Endothelial cell of umbilical vein (primary cell): ENCODE measurements at regions not wholly inside any gene's neighbourhood (a gene's known extent, or its start where the extent isn't known, plus 50 kb on each side); places are given as distances from the start of the nearest gene placed in this dataset.

Source experiments
- CTCF ChIP-seq, 2 donors: IDR thresholded peaks; 1 replicate in 1 of 2; 2 replicates in 1 of 2; pipeline ENCODE4 v1.5.1; 2011; ENCODE audit warnings: low read length in 2 of 2, mild to moderate bottlenecking in 2 of 2, moderate library complexity in 2 of 2, control low read depth in 1 of 2, inconsistent platforms in 1 of 2, low read depth in 1 of 2; ENCODE audit not compliant: insufficient read depth in 1 of 2; ENCODE audit errors: extremely low read depth in 1 of 2
- EZH2 ChIP-seq: IDR thresholded peaks from 2 replicates; pipeline ENCODE4 v1.6.1; 2012; ENCODE audit warnings: borderline replicate concordance, low read depth, mild to moderate bottlenecking, moderate library complexity, low read length, inconsistent platforms; ENCODE audit not compliant: severe bottlenecking
- FOS ChIP-seq: IDR thresholded peaks from 2 replicates; pipeline ENCODE4 v1.6.1; 2011; ENCODE audit warnings: mild to moderate bottlenecking, low read length, moderate library complexity, borderline replicate concordance; ENCODE audit not compliant: insufficient read depth
- JUN ChIP-seq: IDR thresholded peaks from 2 replicates; pipeline ENCODE4 v1.6.1; 2011; ENCODE audit warnings: borderline replicate concordance, low read depth; ENCODE audit not compliant: insufficient read length, insufficient read depth
- MAX ChIP-seq: IDR thresholded peaks from 2 replicates; pipeline ENCODE4 v1.6.1; 2011; ENCODE audit not compliant: insufficient read depth, insufficient read length
- MYC ChIP-seq: IDR thresholded peaks from one replicate; pipeline ENCODE4 v1.6.1; 2011; ENCODE audit warnings: mild to moderate bottlenecking, low read depth, low read length
- POLR2A ChIP-seq: IDR thresholded peaks from 2 replicates; pipeline ENCODE4 v1.6.1; 2012; ENCODE audit warnings: low read depth, mild to moderate bottlenecking, control low read depth, low read length
- POLR2AphosphoS5 ChIP-seq: IDR thresholded peaks from 2 replicates; pipeline ENCODE4 v1.6.1; 2012; ENCODE audit warnings: low read depth, mild to moderate bottlenecking, control low read depth, low read length, moderate library complexity; ENCODE audit not compliant: insufficient read depth

GRCh38 chr1:235051521-235051920, 77.1 kb downstream of the TOMM20 start:
- TF ChIP-seq CTCF (IDR thresholded peaks at IDR 0.05; ENCODE audit: extremely low read depth in 1 of 2, insufficient read depth in 1 of 2, low read depth in 1 of 2, low read length in 2 of 2) (no peak), MYC (no peak), POLR2AphosphoS5 (no peak), POLR2A (no peak), EZH2 (no peak), MAX (no peak), FOS (no peak), JUN (no peak)
